GM19240 (cell line): ENCODE measurements at regions not wholly inside any gene's neighbourhood (a gene's known extent, or its start where the extent isn't known, plus 50 kb on each side); places are given as distances from the start of the nearest gene placed in this dataset.

Experiments used
- DNase-seq: peaks from one replicate; pipeline ENCODE4 v3.0.0; 2011; ENCODE audit warnings: low spot score; ENCODE audit not compliant: insufficient read length

DNA sequence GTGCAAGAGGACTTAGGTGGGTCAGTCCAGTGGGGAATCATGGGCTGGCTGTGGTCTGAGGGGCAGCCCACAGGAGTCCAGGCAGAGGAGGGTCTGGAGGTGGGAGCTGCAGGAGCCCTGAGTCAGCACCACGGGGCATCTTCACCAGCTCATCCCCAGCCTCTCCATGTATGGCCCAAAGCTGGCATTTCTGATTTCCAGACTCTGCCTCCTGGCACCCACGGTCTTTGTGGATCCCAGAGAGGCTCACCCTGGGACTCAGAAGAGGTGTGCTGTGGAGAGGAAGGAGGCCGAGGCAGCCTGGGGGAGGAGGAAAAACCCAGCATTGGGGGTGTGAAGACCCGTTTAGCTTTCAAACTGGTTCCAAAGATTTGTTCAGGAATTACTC lies 64.5 kb upstream of the KLF13 start:
- no peak for DNase-seq

GRCh38 chr15:31262901-31263671 lies 63.5 kb upstream of the KLF13 start:
- peak; percentile 35 for DNase-seq

DNA sequence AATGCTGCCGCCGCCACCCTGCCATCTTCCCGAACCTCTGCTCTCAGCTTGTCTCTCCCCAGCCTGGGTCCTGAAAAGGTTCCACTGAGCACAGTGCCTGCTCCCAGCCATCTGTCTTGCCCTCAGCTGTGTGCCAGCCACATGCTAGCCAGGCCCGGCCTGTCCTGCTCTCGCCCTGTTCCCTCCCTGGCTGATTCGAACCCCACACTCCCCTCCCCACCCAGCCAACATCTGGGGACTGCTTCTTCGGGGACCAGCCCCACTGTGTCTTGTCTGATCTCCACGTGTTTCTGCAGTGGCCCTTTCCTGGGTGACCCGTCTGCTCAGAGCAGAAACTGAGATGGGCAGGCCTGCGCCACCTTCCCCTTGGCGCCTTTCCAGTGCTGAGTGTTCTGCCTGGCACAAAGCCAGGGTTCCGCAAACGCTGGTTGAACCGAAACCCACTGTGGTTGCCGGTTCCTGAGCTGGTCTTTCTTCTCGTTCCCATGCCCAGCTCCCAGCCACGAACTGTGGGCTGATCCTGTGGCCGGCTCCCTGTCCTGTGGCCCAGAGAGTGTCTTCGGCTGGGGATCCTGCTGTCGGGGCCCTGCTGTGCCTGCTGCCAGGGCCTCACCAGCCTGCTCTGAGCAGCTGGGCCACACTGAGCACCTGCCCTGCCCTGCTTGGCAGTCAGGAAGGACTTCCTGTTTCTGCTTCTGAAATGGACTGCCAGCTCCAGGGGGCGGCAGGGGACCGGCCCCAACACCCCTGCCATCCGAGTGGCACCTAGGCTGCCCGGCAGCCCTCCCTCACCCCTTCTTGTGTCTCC lies 62.7 kb upstream of the KLF13 start:
- DNase-seq = no peak

DNA sequence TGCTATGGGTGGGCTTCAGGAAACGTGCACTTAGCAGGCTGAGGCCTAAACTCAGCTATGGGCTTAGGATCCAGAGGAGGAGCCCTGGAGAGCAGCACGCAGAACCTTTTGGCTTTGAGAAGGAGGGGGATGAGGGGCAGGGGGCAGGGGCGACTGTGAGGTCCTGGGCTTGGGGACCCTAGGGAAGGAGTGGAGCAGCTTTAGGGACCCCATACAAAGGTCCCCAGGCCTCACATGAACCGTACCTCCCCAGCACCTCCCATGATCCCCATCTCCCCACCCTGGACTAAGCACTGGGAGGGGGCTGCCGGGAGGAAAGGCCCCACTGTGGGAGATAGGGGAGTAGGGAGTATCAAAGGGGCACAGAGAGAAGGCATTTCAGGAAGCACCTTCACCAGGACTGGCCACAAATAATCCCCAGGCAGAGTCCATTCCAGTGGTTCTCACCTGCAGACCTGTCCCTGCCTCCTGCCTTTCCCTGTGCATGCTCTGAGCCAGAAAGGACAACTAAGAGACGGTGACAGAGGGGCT lies 62.0 kb upstream of the KLF13 start:
- DNase-seq = no peak

DNA sequence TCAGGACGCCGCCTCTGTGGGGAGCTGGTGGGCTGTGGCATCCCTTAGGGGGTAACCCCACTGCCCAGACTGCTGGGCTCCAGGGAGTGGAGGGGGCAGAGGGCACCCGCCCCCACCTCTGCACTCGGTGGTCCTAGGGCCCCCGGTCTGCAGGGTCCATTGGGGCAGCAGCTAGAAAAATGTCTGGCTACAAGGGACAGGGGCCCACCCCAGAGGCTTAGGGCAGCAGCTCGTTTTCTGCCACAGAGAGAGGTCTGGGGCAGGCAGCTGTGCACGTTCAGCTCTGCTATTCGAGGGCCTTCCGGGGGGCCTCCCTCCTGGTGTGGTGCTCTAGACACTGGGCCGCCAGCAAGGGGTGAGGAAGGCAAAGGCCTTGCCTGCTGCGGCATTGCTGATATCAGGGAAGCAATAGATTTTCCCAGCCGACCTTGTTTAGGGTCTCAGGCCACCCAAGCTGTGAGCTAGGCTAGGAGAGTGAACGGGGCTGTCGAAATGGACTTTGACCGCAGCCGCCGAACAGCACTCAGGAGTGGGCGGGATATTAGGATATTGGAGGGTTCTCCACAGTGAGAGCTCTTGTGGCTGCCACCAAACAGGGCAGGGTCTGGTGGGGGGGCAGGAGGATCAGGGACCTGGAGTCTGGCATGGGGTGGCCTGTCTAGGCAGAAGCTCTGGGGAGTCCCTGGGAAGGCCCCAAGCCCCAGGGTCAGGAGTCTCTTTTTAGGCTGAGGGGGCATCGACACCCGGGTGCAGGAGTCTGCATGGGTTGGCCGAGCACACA lies 61.4 kb upstream of the KLF13 start:
- DNase-seq = no peak

DNA sequence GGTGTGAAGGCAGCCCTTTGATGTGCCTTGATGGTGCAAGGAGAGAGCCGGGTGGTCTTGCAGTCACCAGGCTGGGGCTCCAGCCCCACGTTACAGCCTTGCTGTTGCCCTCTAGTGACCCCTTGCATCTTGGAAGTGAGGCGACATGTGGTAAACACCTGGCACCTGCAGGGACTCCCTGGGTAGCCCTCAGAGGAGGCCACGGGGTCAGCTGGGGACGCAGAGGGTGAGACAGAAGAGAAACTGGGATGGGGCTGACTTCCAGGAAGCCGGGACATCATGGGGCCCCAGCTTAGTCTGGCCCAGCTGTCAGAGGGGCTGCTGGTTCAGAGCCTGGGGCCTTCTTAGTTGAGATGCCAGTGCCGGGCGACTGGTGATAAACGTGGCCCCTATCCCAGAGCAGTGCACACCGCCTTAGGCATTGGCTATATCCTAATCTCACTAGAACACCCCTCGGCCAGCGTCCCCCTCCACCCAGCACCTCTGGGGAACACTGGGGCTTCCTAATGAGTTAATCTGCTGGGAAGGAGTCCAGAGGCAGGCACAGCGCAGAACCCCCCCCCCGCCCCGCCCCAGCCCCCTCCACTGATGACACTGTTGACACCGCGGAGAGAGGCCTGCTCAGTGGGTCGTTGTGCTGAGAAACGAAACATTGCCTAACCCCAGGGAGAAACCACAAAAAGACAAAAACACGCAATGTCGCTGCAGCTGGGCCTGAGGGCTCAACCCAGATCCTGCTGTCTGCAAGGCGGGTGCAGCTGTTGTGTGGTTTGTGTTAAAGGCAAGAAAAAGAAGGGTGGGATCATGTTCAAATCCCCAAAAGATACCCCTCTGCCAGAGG lies 60.5 kb upstream of the KLF13 start:
- DNase-seq = peak; percentile 72

DNA sequence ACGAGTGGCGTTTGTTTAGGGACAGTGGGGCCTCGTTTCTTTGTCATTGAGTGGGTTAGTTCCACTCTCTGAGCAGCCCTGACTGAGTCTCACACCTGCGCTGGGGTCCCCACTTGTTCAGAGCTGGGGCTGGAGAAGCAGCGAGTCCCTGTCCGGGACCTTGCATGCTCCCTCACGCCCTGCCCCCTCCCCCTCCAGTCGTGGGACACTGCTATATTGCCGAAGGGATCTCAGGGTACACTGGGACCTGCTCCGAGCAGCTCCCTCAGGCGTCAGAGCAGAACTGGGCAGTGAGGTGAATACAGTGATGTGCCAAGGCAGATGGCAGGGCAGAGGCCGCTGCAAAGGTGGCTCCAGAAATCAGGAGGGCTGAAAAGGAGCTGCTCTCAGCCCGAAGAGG lies 59.9 kb upstream of the KLF13 start:
- DNase-seq = peak; percentile 29

DNA sequence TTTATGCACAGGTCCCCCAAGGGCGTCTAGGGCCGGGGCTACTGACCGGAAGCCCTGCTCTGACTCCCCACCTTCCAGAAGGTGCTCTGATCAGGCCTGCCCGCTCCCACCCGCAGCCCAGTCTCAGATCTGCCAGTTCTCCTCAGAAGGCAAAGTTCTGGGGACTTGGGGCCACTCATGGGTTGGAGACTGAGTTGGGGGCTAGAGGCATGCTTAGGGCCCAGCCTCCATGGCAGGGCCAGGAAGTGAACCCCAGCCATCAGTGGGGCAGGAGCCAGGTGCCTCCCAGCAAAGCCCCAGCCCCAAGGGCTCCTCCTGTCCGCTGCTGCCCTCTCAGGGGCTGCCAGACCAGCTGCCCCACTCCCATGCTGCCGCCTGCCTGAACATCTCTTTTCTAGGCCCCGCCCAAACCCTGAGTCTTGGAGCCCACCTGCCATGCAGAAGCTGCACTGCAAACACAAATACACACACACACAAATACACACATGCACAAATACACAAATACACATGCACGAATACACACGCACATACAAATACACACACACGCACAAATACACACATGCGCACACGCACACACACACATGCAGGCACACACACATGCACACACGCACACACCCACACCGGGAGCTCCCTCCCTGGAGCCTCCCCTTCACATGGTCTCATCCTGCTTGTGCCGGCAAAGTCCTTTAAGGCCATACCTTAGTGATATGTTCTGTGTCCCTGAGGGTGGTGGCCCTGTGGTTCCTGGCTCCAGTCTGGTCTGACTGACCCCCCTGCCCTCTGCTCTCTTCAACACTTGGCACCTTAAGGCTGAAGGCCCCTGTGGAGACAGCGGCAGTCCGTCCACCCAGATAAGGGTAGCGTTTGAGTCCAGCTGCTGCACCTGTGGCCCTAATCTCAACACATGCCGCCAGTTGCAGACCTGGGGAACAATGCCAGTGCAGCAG lies 59.2 kb upstream of the KLF13 start:
- no peak for DNase-seq

GRCh38 chr15:31268108-31268501 lies 58.5 kb upstream of the KLF13 start:
- no peak for DNase-seq

GRCh38 chr15:31268911-31269784 lies 57.5 kb upstream of the KLF13 start:
- DNase-seq = no peak

GRCh38 chr15:31269816-31270575 lies 56.6 kb upstream of the KLF13 start:
- no peak for DNase-seq

DNA sequence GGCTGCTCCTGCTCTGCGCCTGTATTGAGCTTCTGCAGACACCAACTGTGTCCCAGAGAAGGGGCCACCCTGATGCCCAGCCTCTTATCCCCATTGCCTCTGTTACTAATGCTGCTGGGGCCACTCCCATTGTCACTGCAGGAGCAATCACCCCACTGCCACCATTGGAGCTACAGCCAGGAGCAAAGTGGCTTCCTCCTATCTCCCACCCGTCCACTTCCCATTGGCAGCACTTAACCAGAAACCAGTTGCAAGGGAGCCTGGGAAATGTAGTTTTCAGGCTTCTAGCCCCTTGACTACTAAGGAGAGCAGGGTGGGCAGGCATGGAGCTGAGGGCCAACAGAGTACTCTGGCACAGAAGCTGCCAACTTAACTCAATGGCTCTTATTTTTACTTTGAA lies 55.9 kb upstream of the KLF13 start:
- no peak for DNase-seq

DNA sequence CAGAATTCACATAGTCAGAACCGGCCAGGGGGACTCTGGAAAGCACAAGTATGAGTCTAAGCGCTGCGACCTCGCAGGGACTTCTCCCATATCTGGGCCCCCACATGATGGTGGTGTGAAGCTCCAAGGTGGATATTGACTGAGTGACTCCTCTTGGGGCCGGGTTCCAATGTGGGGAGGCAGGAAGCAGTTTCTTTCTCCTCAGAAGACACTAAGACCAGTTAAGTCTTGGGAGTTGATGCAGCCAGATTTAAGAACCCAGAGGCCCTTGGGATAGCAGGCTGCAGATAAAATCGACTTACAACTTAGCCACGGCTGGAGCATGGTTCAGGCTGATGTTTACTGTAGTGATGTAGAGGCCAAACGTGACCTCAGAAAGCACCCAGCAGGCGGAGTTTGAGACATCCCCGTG lies 55.4 kb upstream of the KLF13 start:
- no peak for DNase-seq

GRCh38 chr15:31271711-31272557 lies 54.7 kb upstream of the KLF13 start:
- no peak for DNase-seq

DNA sequence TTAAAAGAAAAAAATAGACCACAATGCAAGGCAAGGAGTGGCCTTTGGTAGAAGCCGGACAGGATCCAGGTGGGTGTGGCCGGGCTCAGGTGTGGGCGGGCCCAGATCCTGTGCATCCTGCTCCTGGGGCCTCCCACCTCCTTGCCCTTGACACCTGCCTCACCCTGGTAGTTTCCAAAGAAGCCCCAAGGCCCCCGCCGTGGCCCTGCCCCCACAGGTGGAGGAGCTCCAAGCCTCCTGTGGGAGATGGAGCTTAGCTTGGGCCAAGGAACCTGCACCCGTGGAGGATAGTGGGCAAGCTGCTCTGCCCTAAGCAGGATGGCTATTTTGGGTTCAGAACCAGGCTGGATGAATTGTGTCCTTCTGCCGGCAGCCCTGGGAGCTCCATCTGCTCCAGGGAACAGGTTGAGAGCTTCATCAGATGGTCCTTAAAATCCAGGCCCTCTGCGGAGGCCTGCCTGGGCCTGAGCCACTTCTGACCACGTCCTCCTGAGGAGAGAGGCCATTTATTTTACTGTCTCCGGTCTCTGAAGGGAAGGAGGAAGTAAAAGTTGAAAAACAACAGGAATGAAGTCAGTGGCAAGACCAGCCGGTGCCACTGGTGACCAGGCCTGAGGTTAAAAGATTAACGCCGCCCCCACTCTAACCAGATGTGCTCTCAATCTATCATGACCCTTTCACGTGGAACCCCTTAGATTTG lies 53.9 kb upstream of the KLF13 start:
- DNase-seq = no peak

- DNase-seq = no peak
Observed at GRCh38 chr15:31273258-31273941, 53.2 kb upstream of the KLF13 start.
